CD4-positive, alpha-beta T cell treated with Interleukin-17A for 4 hours (primary cell): ENCODE measurements at regions not wholly inside any gene's neighbourhood (a gene's known extent, or its start where the extent isn't known, plus 50 kb on each side); places are given as distances from the start of the nearest gene placed in this dataset.

Experiments
- DNase-seq: peaks from one replicate; pipeline ENCODE4 v3.0.0-alpha.2; 2020; ENCODE audit warnings: mixed read lengths

DNA sequence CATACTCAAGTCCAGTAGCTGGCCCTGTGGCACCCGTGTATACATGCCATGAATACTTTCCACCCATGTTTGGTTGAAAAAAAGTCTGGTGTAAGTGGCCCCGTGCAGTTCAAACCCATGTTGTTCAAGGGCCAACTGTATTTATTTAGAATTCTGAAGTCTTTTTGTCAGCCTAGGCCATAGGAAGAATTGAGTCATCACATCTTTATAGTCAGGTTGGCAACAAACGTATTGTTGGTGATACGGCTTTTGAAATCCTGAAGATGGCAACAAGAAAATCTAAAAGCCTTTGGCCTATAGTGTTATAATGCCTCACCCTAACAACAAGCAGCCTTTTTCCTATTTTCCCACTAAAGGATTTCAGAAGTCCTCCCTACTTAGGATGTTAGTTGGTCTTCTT, 363.6 kb downstream of the PLPP3 start:
- no peak for DNase-seq

DNA sequence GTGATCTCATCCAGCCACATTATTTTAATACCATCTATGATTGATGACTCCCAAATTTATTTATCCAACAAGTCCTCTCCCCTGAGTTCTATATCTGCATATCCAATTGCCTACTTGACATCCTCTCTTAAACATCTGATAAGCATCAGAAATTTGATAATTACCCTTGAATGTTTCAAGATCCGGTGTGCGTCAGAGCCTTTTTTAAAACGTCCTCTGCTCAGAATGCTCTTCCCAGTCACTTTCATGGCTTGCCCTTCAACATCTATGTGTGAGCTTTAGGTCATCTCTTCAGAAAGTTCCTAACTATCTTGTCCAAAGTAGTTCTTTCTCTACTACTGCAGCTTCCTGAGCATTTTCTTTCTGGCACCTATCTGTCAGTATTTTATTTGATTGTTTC, 364.3 kb downstream of the PLPP3 start:
- no peak for DNase-seq

DNA sequence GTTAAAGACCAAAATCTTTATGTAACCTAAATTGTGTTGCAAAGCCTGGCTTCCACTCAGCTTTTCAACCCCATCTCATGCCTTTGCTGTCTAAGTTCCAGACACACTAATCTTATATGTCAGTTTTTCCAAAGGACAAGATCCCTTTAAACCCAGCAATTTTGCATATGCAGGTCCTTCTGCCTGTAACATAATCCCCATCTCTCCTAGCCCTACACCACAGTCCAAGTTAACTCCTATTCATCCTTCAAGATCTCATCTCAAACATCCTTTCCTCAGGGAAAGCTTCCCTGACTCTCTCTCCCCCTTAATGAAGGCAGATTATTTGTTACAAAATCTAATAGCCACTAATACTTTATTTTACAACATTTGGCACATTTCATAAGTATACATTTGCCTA, 366.3 kb downstream of the PLPP3 start:
- DNase-seq, result no peak

GRCh38 chr1:56212143-56212542, 367.2 kb downstream of the PLPP3 start:
- DNase-seq, result no peak

DNA sequence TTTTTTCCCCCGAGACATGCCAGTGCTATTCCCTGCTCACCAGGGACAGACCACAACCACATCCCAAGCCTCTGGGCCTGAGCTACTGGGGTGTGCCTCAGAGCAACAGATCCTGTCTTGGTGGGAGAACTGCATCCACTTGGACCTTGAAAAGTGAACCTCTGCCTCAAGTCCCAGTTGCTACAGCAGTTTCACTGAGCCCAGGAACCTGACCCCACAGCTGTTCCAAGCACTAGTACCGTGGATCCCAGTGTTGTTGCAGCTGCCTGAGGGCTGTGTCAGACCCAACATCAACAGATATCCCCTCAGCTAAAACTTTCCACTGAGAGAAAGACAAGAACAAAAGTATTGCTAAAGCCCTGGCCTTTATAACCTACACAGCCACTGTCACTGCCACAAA, 373.0 kb downstream of the PLPP3 start:
- DNase-seq, result no peak

DNA sequence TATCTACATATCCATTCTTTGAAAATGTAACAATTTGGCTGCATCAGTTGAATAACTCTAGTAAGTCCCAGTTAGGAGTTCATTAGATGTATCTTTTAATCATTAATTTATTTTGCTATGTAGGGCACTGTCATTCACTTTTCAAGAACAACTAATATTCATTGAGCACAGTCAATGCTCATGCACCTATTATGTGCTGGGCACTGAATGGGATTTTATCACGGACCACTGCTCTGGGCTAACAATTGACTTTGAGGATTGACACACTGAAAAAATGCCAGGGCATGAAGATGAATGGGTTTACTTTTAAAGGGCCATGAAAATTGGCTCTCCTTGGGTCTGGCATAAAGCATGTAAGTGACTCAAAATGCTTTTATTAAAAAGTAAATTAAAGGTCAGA, 375.2 kb downstream of the PLPP3 start:
- no peak for DNase-seq

GRCh38 chr1:56202796-56203492, 376.4 kb downstream of the PLPP3 start:
- DNase-seq, result no peak

DNA sequence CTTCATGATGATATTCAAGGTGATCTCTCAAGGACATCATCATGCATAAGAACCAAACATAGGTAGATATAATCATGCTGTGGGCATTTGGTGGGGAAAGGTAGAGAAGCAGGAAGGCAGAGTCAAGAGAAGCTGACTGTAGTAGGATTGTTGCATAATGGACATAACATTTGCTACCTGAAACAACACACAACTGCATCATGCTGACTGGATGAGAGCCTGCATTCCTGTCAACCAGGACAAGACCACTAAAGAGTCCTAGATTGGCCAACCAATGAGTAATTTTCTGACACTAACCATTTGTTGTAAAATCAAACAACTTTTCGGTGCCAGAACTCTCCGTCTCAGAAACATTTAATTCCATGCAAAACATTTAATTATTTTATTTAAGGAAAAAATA, 377.2 kb downstream of the PLPP3 start:
- DNase-seq, result no peak

DNA sequence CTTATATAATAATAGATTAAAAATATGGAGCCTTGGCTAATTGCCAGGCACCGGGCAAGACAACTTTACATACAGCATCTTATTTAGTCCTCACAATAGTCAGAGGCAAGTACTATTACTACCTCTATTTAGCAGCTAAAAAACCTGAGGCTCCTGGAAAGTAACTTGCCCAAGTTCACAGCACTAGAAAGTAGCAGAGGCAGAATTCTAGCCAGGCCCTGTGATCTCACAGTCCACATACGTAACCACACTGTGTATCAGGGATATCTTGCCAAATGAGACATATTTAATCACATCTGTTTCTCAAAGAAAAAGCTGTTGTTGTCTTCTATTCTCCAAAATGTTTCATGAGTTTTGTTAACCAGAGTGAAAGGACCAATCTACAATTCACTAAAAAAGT, 378.5 kb downstream of the PLPP3 start:
- DNase-seq, result no peak

DNA sequence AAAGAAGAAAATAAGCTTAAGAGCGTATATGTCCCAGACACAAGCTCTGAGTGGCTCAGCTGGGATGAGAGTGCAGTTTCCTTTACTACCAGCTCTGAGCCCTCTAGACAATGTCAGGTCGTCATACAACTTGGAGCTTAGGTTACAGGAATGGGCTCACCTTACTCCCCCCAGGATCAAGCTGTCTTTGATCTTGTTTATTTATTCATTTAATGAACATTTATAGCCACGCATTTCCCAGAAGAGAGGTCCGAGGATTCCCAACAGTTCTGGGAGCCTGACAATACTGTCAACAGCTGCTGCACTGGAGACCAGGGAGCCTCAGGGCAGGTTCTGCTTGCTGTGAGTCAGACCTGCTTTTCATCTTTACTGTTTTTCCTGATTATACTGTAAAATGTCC, 378.9 kb downstream of the PLPP3 start:
- DNase-seq, result no peak

DNA sequence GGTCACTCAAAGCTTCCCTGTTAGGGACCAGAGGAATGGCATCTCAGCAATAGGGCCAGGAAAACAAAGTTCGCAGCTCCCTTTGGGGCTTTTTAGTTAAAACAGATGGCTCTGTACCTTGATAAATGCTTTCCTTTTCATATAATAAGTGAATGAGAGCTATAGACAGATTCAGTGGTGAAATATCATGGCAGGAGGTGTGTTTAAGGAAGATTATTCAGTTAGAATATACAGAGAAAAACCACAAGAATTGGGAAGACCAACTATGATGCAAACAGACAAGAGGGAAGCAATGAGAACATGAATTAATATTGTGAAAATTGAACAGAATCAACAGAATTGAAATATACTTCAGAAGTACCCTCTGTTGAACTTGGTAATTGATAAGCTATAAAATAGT, 379.4 kb downstream of the PLPP3 start:
- DNase-seq, result no peak

GRCh38 chr1:56199061-56199460, 380.3 kb downstream of the PLPP3 start:
- no peak for DNase-seq

DNA sequence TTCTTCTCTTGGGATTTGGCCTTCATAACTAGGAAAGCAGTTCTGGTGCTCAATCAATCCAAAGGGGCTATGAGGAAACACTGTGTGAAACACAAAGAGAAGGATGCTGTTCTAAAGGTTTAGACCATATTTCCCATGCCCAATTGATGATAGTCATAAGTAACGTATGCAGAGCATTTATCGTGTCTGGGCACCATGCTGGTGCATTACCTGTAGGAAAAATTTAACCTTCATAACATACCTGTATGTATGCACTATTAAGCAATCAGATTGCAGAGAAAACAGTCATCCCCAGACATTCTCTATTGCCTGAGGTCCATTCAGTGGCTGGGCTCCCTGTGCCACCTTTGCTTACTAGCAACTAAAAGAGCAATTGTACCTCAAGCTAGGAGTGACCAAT, 381.4 kb downstream of the PLPP3 start:
- no peak for DNase-seq

DNA sequence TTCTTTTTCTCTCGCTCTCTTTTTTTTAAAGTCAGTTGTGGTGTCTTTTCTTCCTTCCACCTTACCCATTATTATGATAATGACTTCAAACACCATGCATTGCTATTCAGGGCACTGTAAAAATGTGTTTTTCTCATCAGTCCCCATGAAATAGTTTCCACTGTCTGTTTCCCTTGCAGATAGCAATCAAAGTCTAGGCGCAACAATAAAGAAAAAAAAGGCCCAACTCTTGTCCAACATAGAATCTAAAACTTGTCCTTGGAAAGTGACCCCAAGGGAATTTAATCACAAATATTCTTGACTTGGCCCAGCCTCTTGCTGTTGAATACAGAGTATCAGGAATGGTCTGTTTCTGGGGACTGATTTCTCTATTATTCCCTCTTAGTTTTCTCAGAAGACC, 382.5 kb downstream of the PLPP3 start:
- no peak for DNase-seq

GRCh38 chr1:56194701-56195300, 384.6 kb downstream of the PLPP3 start:
- DNase-seq, result no peak

GRCh38 chr1:56193656-56194055, 385.7 kb downstream of the PLPP3 start:
- DNase-seq, result no peak

DNA sequence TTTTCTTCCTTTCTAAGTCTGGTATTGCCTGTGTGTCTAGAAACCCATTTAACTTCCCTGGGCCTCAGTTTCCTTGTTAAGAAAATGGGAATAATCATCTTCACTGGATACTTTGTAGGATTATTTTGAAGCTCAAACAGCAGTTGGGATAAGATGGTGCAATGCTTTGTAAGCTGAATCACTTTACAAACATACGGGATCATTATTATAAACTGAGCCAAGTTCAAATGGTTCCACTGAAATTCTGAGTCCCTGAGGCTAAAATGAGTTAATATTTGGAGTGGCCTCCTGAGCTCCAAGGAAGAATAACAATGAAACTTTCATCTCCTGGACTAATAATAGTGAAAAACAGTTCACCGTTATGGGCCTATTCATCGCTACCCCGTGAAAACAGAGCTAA, 388.0 kb downstream of the PLPP3 start:
- DNase-seq, result no peak

- no peak for DNase-seq
These were observed 388.5 kb downstream of the PLPP3 start for GRCh38 chr1:56190806-56191365.

DNA sequence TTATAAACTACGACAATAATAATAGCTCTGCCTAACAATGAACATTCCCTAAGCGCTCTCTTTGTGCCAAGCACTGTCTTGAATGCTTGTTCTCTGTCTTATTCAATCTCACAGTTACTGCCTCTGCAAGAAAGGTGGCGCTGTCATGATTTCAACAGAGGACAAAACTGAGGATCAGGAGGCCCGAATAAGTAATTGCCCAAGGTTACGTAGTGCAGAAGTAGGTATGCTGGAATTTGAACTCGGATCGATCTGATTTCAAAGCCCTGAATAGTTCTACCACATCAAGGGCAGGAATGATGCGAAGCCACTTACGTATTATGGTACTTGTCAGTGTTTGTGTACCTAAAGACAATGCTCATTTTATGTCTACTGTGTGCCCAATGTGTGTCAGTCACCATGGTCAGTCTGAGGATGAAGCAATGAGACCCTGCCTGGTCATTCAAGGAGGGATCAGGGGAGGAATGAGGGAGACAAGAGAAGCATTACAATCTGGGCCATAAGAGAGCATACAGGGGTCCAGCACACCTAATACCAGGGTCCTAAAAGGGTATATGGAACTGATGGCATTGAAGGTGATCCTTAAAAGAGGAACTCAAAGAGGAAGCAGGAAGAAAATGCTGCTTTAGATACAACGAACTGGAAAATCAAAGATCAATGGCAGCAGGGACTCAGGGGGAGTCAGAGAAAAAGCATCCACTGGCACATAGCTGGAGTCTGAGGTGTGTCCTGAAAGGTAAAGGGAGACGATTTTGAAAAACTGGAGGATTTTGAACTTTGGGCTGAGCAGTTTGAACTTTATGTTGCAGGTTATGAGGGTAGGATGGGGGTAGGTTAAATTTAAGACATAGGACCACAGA, 389.2 kb downstream of the PLPP3 start:
- no peak for DNase-seq

- DNase-seq, result no peak
These were observed 389.9 kb downstream of the PLPP3 start for GRCh38 chr1:56189454-56189853.

DNA sequence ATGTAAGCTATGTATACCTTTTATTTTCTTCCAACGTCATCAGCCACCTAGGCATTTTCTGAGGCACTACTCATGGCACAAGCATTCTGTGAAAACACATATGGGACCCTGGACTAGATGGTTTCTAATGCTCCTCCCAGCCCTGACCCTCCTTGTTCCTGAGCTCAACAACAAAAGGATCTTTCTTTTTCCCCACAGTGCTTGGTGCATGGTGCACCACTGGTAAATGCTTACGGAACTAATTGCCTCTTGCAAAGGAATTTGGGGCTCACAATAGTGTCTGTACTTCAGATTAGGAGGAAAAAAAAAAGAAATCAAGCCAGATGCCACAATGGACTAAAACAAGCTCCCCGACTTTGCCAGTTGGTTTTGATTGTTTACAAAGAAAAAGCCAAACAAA, 390.5 kb downstream of the PLPP3 start:
- DNase-seq, result no peak

DNA sequence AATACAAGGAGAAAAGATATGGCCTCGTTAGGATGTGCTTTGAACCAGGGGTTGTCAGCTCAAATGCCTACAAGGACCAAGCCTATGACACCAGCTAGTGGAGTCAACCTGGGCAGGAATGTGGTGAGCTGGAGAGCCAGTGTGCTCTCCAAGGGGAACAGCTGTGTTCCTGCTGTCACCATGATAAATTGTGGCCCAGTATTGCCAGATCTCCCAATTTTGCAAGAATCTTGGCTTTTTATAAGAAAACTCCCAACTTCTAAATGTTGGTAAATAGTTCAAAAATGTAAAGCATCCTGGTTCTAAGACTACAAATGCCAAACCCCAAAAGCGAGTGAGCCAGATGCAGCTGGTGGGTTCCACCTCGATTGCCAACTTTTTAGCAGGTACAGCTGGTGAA, 391.1 kb downstream of the PLPP3 start:
- no peak for DNase-seq

DNA sequence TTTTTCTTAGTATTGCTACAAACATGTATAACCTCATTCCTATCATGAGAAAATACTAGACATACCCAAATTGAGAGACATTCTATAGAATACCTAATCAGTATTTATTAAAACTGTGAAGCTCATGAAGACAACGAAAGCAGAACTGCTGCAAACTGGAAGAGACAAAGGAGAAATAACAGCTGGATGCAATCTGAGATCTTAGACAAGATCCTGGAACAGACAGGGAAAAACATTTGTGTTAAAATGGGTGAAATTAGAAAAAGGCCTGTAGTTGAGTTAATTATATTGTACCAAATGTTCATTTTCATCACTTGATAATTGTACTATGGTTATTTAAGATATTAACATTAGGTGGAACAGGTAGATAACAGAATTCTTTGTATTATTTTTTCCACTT, 392.0 kb downstream of the PLPP3 start:
- DNase-seq, result no peak

- DNase-seq, result no peak
These were observed 393.9 kb downstream of the PLPP3 start for GRCh38 chr1:56185493-56185892.
